ENCODE measurements at regions not wholly inside any gene's neighbourhood (a gene's known extent, or its start where the extent isn't known, plus 50 kb on each side); places are given as distances from the start of the nearest gene placed in this dataset.

- TF ChIP-seq, protein P1, sequence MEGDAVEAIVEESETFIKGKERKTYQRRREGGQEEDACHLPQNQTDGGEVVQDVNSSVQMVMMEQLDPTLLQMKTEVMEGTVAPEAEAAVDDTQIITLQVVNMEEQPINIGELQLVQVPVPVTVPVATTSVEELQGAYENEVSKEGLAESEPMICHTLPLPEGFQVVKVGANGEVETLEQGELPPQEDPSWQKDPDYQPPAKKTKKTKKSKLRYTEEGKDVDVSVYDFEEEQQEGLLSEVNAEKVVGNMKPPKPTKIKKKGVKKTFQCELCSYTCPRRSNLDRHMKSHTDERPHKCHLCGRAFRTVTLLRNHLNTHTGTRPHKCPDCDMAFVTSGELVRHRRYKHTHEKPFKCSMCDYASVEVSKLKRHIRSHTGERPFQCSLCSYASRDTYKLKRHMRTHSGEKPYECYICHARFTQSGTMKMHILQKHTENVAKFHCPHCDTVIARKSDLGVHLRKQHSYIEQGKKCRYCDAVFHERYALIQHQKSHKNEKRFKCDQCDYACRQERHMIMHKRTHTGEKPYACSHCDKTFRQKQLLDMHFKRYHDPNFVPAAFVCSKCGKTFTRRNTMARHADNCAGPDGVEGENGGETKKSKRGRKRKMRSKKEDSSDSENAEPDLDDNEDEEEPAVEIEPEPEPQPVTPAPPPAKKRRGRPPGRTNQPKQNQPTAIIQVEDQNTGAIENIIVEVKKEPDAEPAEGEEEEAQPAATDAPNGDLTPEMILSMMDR (IDR thresholded peaks at IDR 0.05), result no peak
- TF ChIP-seq POLR2A (IDR thresholded peaks at IDR 0.05; ENCODE audit: low read depth) (no peak), POLR2AphosphoS5 (IDR thresholded peaks at IDR 0.05) (no peak), EP300 (IDR thresholded peaks at IDR 0.05) (no peak)
Observed at GRCh38 chr15:89019436-89019835, 68.8 kb upstream of the ABHD2 start.

Data from esophagus muscularis mucosa (tissue), 4 donors.